GM21825 (cell line): ENCODE measurements at regions not wholly inside any gene's neighbourhood (a gene's known extent, or its start where the extent isn't known, plus 50 kb on each side); places are given as distances from the start of the nearest gene placed in this dataset.

Source experiments
- ATAC-seq: cut with Tn5 transposase; IDR thresholded peaks from one replicate; pipeline ENCODE4 v1.9.1; 2021; ENCODE audit warnings: mild to moderate bottlenecking, moderate library complexity; ENCODE audit not compliant: unreplicated experiment

DNA sequence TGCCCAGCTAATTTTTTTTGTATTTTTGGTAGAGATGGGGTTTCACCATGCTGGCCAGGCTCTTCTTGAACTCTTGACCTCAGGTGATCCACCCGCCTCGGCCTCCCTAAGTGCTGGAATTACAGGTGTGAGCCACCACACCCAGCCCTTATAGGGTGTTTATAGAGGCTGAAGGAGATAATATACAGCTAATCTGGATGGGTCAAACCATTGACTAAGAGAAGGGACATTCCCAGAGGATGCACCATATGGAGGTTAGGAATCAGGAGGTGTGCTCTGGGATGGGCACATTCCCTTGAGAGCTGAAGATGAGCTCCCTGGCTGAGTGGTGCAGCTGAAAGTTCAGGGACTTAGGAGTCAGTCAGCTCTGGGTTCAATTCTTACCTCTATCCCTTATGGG, 68.3 kb upstream of the SHISA3 start:
- no peak for ATAC-seq

DNA sequence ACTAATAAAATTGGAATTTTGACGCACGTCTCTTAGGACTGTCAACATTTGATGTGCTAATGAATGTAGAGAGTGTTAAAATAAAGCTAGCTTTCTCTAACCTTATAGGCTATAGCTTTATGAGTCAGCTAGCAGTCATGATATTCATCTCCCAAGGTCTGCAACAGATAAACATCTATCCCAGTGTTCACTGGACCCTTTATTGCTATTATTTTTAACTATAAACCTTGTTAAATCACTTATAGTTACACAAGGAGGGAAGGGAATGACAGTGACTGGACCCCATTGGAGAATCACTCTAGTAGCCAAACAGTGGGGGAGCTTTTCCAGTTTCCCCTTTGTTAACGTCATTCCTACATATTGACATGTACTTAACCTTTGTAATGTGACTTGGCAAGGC, 67.9 kb upstream of the SHISA3 start:
- ATAC-seq = no peak

DNA sequence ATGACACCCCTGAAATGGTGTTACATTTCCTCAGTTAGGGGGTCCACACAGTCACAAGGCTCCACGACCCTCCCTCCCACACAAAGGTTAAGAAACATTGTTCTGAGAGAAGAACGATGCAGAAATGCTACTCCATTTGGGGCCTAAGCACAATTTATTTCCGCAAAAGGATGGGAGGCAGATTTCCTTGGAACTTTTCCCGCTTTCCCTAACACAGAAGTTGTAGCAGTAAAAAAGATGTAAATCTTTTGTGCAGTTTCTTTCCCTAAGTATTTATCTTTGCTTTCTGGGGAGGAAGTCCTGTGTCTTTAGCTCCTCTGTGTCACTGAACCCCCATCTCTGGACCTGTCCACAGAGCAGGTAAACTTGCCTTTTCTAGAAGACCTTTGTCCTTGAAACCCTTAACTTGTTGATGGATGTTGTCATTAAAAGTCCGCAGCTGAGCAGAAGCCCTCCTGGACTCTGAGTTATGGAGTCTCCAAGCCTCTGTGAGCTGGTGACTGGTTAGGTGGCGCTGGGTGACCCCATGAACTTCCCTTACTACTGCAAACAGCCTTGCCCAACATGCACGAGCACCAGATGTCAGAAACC, 67.2 kb upstream of the SHISA3 start:
- no peak for ATAC-seq

DNA sequence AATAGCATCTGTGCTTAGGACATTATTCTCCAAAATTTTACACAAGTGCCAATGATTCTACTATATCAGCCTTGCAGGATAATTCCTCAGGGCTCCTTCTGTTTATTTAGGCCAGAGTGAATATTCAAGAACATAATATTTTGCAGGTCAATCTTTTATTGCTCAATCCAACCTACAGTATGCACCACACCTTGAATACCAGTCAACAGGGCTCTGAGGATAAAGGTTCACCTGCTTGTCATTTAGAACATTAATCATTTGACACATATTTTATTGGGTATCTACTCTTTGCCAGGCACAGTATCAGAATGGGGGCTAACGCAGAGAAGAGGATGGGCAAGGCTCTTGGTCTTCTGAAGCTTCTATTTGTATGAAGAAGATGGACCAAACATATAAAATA, 66.2 kb upstream of the SHISA3 start:
- no peak for ATAC-seq

DNA sequence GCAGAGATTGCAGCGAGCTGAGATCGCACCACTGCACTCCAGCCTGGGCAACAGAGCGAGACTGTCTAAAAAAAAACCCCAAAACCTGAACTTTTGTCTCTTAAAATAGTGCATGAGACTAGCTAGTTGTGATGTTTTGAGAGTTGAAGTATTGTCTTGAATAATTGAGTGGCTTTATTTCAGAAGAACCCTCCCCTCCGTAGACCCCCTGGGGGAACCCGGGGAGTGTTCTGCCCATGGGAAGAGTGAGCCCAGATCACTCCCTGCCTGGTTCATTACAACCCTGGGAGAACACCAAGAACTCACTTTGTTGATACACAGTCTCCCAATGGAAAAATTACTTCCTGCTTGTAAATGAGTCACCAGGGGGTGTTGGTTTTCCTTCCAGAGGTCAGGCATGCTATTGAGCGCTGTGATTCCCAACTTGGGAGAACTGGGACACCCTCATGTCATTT, 65.3 kb upstream of the SHISA3 start:
- ATAC-seq = peak; percentile 64

DNA sequence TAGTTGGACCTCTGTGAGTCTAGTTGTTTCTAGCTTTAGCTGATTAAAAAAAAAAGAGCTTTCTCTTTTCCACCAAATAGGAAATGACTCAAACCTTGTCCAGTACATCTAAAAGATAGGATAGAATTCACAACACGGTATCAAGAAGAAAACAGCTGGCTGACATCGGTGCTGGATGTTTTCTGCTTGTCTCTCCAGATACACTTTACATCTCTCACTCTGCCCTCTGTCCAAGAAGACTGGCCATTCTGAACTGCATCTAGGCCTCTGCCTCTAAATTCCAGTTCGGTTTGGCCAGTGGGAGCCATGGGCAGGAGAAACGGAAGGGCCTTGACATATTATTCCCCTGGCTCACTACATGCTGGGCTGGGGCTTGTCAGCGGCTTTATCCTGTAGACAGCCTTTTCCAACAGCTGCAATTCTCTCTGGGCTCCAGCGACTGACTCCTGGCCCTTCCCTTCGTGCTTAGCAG, 57.3 kb upstream of the SHISA3 start:
- no peak for ATAC-seq

DNA sequence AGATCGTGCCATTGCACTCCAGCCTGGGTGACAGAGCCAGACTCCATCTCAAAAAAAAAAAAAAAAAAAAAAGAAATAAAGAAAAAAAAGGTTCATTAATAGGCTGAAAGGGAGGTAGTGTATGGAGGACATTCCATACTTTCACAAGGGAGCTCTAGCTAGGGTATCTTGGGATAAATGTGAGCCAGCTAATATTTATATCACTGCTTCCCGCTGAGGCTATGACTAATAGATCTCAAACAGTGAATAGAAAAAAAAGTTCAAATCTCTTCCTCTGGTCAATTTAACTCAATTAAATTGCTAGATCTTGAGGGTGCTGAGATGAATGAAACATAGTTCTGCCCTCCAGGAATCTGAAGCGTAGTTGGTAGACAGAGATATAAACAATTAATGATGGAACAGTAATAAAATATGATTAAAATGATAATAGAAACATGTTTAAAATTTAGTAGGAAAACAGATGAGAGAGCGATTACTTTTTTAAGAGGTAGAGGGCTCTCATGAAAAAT, 55.7 kb upstream of the SHISA3 start:
- ATAC-seq = no peak

DNA sequence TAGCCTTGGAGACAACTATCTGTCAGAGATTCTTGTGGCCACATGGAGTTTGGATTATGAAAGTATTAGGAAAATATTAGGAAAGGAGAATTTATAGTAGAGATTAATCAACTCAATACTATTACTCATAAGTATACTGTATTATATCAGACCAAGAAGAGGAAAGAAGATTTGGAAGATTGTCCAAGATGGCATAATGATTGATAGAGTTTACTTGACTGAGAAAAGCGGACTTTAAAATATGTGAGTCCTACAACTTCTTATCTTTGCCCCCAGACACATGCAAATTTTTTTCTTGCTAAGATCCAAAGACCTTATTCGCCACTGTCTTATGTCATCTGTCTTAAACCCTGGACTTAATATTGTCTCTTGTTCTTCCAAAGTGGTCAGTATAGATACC, 54.8 kb upstream of the SHISA3 start:
- no peak for ATAC-seq

DNA sequence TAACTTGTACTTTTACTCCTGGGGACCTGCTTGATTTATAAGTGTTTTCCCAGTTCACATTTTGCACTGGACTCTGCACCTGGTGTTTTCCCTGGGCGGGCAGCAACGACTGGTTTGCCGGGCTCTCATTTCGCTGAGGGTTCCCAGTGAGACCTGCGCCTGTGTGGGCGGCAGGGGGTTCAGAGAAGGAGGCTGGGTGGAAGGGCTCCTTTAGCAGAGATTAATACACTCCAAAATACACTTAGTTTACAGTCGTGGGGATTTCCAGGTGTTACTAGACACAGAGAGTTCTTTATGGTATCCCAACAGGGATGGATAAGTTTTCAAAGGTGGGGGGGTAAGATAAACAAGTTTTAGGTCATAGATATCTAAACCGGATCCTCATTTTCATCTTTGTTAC, 53.0 kb upstream of the SHISA3 start:
- ATAC-seq = no peak

DNA sequence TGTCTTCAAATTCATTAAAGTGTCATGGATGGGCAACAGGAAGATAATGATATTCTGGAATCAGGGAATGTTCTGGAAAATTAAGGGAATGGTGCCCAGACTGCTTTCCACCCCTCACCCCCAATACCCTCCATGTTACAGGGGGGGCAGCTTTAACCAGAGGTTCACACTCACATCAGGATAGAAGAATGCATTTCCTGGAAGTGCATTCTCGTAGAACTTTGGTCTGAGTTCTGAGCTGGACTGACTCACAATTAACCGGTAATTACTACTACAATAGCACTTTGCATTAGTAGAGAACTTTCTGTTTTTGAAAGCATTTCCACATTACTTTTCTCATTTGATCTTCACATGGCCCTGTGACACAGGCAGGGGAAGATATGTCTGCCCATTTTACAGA, 52.5 kb upstream of the SHISA3 start:
- ATAC-seq = no peak

DNA sequence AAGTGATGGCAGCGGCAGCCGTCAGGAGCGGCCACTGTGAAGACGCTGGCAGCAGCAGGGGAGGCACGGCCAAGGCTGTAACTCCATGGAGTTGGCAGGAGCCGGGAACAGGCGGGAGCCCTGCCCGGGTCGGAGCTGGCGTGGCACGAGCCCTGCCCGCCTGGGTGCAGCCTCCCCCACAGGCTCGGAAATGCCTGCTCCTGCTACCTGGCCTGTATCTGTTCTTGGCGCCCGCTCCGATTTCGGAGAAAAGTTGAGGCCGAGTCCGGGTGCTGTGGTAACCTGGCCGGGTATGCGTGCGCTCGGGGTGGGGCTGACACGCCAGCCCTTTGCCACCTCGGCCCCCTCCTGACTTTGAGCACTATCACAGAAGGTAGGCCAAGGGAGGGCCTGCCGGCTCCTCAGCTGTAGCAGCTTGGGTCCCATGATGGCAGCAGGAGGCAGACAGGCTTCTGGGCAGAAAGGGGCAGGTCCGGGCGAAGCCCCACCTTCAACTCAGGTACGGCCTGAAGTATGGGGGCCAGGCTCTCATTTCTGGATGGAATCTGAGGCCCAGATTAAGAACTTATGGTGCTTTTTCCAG, 51.2 kb upstream of the SHISA3 start:
- ATAC-seq = no peak

DNA sequence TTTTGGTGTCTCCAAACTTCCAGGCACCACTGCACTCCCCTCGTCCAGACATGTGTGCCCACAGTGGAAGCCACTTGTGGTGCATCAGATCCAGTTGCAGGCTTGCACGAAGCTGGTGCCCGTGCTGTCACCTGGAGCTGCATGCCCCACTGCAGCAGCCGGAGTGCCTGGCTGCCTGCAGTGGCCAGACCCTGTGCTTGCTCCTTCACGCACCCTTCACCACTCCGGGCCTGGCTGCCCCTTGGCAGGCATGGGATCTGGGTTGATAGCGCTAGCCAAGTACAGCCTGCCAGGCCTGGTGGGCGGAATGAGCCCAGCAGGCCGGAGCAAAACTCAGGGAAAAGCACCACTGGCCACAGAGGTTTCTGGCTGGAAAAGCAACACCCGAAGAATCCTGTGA, 50.2 kb upstream of the SHISA3 start:
- no peak for ATAC-seq
